Middle frontal gyrus (tissue), 1 donor: ENCODE measurements at regions not wholly inside any gene's neighbourhood (a gene's known extent, or its start where the extent isn't known, plus 50 kb on each side); places are given as distances from the start of the nearest gene placed in this dataset.

Experiments
- DNase-seq: peaks from one replicate; pipeline ENCODE4 v3.0.0-alpha.2; 2015; ENCODE audit warnings: low spot score; ENCODE audit errors: extremely low spot score

- DNase-seq, result no peak
Measured at GRCh38 chr1:38474738-38475623, 384.6 kb downstream of the RRAGC start.

DNA sequence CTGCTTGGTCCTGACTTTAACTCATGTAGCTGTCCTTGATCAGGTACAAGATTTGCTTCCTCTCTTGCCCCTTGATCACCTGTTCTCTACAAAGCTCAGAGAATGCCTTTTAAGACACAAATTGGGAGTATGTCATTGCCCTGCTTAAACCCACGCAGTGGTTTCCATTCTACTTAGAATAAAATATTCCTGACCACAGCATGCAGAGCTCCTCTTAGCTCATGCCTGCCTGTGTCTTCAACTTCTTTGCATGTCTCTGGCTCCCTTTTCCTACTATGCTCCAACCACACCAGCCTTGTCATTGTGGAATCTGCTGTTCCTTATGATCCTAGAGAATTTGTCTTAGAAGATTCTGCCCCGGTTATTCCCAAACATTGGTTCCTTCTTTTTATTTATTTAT, 393.1 kb downstream of the RRAGC start:
- DNase-seq, result no peak

- DNase-seq, result no peak
Measured at GRCh38 chr1:38465460-38465859, 394.1 kb downstream of the RRAGC start.

GRCh38 chr1:38464071-38464661, 395.4 kb downstream of the RRAGC start:
- no peak for DNase-seq

GRCh38 chr1:38463074-38463473, 396.5 kb downstream of the RRAGC start:
- DNase-seq, result no peak

DNA sequence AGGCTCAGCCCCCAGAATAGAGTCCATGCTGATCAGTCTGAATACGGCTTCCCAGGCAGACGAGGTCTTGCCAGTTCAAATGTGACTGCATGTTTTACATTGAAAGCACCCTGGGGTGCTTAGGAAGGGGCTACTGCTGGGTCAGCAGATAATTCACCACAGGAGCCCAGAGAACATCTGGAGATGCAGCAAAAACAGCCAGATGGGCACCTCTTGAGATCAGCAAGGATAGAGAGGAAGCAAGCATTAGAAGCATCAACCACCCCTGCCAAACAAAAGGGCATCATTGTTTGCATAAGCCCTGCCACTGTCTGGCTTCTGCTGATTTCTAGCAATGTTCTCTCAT, 403.1 kb downstream of the RRAGC start:
- no peak for DNase-seq

GRCh38 chr1:38455829-38456530, 403.6 kb downstream of the RRAGC start:
- no peak for DNase-seq

GRCh38 chr1:38454749-38455441, 404.7 kb downstream of the RRAGC start:
- DNase-seq, result no peak

- DNase-seq, result no peak
Measured at GRCh38 chr1:38454236-38454635, 405.3 kb downstream of the RRAGC start.

GRCh38 chr1:38452246-38452645, 405.7 kb upstream of the POU3F1 start:
- DNase-seq, result no peak

DNA sequence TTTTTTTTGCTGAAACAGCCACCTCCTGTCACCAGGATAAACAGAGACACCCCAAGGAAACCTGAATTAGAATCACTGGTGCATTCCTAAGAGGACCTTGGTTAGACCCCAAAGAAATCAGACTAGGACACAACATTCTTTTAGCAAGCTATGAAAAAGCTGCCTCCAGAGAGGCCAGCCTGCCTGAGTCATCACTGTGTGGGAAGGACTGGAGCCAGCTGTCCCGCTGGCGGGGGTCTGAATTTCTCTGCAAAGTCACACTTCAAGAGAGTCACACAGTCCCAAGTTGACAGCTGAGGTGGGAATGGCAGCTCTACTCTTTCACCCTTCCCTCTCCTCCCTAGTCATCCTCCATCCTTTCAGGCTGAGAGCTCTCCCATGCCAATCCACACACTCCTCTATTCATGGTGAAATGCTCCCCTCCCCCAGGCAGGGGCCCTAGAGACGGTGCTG, 405.0 kb upstream of the POU3F1 start:
- peak; percentile 36 for DNase-seq

GRCh38 chr1:38448893-38449292, 402.3 kb upstream of the POU3F1 start:
- DNase-seq, result no peak

DNA sequence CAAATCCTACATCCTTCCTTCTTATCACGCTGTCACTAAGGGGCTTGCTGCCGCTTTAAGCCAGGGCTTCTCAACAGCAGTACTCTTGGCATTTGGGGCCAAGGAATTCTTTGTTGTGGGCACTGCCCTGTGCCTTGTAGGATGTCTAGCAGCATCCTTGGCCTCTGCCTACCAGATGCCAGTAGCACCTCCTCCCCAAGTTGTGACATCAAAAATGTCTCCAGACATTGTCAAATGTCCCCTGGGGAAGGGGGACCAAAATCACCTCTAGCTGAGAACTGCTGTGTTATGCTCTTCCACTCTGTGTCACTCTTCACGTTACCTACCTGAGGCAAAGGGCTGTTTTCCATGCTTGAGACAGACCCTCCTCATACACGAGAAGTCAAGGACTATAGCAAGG, 400.3 kb upstream of the POU3F1 start:
- DNase-seq, result no peak

GRCh38 chr1:38444770-38445442, 398.3 kb upstream of the POU3F1 start:
- DNase-seq, result no peak

GRCh38 chr1:38444311-38444710, 397.7 kb upstream of the POU3F1 start:
- DNase-seq, result no peak

- DNase-seq, result no peak
Measured at GRCh38 chr1:38440402-38440801, 393.8 kb upstream of the POU3F1 start.

- DNase-seq, result no peak
Measured at GRCh38 chr1:38436749-38437148, 390.2 kb upstream of the POU3F1 start.

GRCh38 chr1:38436006-38436405, 389.4 kb upstream of the POU3F1 start:
- DNase-seq, result no peak

DNA sequence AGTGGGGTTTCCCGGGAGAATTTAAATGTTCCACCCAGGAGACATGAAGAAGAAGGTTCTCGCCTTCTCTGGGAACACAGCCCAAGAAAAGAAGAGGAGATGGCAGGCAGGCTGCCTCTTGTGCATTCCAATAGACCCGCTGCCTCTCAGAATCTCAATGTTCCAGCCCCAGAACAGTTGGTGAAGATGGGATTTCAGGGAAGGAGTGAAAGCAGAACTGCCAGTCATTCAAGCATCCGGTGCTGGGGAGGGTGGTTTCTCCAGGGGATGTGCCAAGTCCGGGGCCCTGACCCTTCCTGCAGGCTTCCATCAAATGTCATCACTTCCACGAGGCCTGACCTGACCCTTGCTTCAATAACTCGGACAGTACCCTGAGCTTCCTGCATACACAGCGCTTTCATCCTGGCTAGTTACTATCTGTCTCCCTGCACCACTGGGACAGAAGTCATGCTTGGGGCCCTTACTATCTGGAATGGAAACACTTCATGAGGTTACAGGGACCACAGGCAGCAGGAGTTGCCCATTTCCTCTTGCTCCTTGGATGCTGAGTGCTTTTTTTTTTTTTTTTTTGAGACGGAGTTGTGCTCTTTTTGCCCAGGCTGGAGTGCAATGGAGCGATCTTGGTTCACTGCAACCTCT, 386.6 kb upstream of the POU3F1 start:
- no peak for DNase-seq

GRCh38 chr1:38431535-38432376, 385.2 kb upstream of the POU3F1 start:
- no peak for DNase-seq
